ENCODE measurements at regions not wholly inside any gene's neighbourhood (a gene's known extent, or its start where the extent isn't known, plus 50 kb on each side); places are given as distances from the start of the nearest gene placed in this dataset.

DNA sequence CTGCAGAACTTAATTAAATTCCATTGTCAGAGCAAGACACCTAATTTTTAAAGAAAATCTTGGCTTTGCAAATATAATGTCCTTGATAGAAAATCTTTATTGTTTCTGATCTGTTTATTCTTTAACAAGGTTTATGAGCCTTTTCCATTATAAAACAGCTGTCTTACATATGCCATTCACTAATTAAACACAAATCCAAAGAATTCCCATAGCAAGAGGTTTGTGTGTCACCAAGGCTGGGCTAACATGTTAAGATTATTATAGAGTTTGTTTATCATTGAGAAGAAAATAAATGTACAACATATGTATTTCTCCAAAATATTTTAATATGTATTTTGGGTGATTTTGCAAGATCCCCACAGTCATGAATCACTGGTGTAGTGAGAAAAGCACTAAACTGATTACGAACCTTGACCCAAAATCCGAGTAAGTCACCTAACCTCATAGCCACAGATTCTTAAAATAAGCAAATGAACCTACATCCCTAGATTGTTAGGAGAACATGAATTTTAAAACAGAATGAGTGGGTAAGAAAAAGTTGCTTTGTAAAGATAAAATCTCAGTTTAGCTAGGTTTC, 694.8 kb upstream of the INTU start:
- no peaks in the 10 kb centered on the region for H3K27me3 ChIP-seq (ENCODE audit: control insufficient read depth, insufficient read depth, low read length)
- no peak for DNase-seq

DNA sequence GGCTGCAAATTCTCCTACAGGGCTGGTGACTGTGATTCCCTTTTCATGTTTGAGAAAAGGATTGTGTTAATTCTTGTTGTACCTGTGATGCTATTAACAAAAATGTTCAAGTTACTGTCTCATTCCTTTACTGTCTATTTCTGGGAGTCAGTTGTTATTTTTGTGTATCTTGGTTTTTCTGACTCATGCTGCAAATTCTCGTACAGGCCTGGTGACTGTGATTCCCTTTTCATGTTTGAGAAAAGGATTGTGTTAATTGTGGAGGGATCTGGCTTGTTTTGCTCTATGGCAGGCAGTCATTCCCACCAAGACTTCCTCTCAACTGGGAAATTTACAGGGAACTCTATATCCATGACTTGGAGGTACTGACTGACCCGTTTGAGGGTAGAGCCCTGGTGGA, 693.4 kb upstream of the INTU start:
- Histone ChIP-seq H3K36me3 (replicated peaks; ENCODE audit: control insufficient read depth, insufficient read depth, low read length) (no peaks in the 10 kb centered on the region), H3K27me3 (ENCODE audit: control insufficient read depth, insufficient read depth, low read length) (no peaks in the 10 kb centered on the region), H3K4me3 (ENCODE audit: insufficient read depth, low read depth, low read length) (no peak overlapping the region)
- DNase-seq: no peak

More for the DNA sequence above, 694.8 kb upstream of the INTU start:
- Histone ChIP-seq H3K36me3 (replicated peaks; ENCODE audit: control insufficient read depth, insufficient read depth, low read length) (no peaks in the 10 kb centered on the region), H3K4me3 (ENCODE audit: insufficient read depth, low read depth, low read length) (no peak overlapping the region)

GRCh38 chr4:126947536-126947935, 685.2 kb upstream of the INTU start:
- Histone ChIP-seq H3K36me3 (replicated peaks; ENCODE audit: control insufficient read depth, insufficient read depth, low read length) (no peaks in the 10 kb centered on the region), H3K27me3 (ENCODE audit: control insufficient read depth, insufficient read depth, low read length) (no peaks in the 10 kb centered on the region), H3K4me3 (ENCODE audit: insufficient read depth, low read depth, low read length) (no peak overlapping the region)
- no peak for DNase-seq

GRCh38 chr4:126954537-126955291, 678.0 kb upstream of the INTU start:
- H3K27me3 ChIP-seq (ENCODE audit: control insufficient read depth, insufficient read depth, low read length): no peaks in the 10 kb centered on the region
- H3K36me3 ChIP-seq (replicated peaks; ENCODE audit: control insufficient read depth, insufficient read depth, low read length): no peaks in the 10 kb centered on the region
- DNase-seq: no peak
- no peak overlapping the region for H3K4me3 ChIP-seq (ENCODE audit: insufficient read depth, low read depth, low read length)

DNA sequence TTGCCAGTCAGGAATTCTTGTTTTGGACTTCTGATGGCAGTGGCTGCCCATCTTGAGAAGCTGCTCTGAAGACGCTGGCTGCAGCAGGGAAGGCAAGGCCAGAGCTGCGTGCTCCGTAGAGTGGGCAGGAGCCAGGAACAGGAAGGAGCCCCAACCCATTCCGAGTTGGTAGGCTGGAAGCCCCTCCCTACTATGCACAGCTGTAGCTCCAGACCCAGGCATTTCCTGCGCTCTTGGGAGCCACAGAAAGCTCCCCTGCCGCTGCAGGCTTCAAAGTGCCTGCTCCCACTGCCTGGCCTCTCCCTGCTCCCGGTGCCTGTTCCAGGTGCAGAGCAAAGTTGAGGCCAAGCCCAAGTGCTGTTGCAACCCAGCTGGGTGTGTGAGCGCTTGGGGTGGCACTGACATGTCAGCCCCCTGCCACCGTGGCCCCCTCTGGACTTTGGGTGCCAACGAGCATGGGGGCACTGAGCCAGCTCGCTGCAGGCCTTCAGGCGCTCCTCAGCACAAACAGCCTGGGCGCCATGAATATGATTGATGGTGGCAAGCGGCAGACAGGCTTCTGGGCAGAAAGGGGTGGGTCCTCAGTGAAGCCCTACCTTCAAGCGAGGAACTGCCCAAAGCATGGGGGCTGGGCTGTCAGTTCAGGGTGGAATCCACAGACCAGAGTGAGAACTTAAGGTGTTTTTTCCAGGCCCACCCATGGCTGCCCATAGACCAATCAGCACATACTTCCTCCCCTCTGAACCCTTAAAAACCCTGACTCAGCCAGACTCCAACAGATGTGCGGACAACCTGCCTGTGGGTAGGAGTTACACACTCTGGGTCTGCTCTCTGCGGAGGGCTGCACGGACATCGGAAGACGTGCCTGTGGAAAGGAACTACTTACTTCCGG, 677.2 kb upstream of the INTU start:
- no peak overlapping the region for H3K4me3 ChIP-seq (ENCODE audit: insufficient read depth, low read depth, low read length)
- H3K27me3 ChIP-seq (ENCODE audit: control insufficient read depth, insufficient read depth, low read length): no peaks in the 10 kb centered on the region
- H3K36me3 ChIP-seq (replicated peaks; ENCODE audit: control insufficient read depth, insufficient read depth, low read length): no peaks in the 10 kb centered on the region
- peak; percentile 17 for DNase-seq

GRCh38 chr4:126956184-126956897, 676.4 kb upstream of the INTU start:
- DNase-seq: no peak
- Histone ChIP-seq H3K36me3 (replicated peaks; ENCODE audit: control insufficient read depth, insufficient read depth, low read length) (no peaks in the 10 kb centered on the region), H3K4me3 (ENCODE audit: insufficient read depth, low read depth, low read length) (no peak overlapping the region), H3K27me3 (ENCODE audit: control insufficient read depth, insufficient read depth, low read length) (no peaks in the 10 kb centered on the region)

- Histone ChIP-seq H3K4me3 (ENCODE audit: insufficient read depth, low read depth, low read length) (no peak overlapping the region), H3K36me3 (replicated peaks; ENCODE audit: control insufficient read depth, insufficient read depth, low read length) (no peaks in the 10 kb centered on the region), H3K27me3 (ENCODE audit: control insufficient read depth, insufficient read depth, low read length) (no peaks in the 10 kb centered on the region)
- DNase-seq: no peak
Observed at GRCh38 chr4:126957556-126957955, 675.2 kb upstream of the INTU start.

GRCh38 chr4:126957987-126958386, 674.8 kb upstream of the INTU start:
- Histone ChIP-seq H3K36me3 (replicated peaks; ENCODE audit: control insufficient read depth, insufficient read depth, low read length) (no peaks in the 10 kb centered on the region), H3K27me3 (ENCODE audit: control insufficient read depth, insufficient read depth, low read length) (no peaks in the 10 kb centered on the region), H3K4me3 (ENCODE audit: insufficient read depth, low read depth, low read length) (no peak overlapping the region)
- no peak for DNase-seq

DNA sequence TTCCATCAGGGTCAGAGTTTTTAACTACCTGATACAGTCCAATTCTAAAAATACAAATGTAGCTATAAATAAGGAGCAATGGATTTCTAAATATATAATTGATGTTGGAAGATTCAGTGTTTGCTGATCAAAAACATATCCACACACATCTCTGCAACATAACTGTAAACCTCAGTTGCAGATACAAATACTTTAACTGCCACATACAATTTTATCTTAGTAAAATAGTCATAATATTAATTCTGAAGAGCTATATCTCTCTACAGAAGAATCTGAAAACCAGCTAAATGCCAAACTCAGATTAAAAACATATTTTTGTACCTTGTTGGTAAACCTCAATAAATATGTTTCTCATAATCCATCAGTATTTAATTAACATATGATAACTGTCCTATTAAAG, 674.3 kb upstream of the INTU start:
- Histone ChIP-seq H3K27me3 (ENCODE audit: control insufficient read depth, insufficient read depth, low read length) (no peaks in the 10 kb centered on the region), H3K36me3 (replicated peaks; ENCODE audit: control insufficient read depth, insufficient read depth, low read length) (no peaks in the 10 kb centered on the region), H3K4me3 (ENCODE audit: insufficient read depth, low read depth, low read length) (no peak overlapping the region)
- no peak for DNase-seq

DNA sequence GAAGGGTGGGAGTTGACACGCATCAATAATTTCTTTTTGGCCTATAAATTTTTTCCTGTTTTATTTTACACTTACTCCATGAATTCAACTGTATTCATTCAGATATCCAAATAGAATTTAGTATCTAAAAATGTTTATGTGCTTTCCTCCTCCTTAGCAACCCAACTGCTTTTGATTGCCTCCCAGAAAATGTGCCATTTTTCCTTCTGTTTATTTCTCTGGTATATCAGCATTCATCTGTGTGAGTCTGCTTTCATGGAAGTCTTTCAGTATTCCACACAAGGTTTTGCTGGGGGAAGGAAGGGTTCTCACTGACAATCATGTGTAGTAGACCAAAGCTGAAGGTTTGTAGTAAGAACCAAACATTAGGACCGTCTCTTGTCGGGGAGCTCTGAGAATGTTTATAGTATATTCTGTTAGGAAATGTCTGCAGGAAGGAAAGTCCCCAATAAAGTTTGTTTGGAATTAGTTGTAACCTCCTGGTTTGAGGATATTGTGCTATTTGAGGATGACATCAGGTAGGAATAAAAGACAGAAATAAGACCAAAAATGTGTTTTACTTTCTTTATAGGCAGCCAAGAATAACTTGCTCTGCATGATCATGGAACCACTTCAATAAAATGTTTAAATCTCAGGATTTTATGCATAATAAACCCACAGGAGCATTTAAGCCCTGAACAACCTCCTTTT, 673.6 kb upstream of the INTU start:
- Histone ChIP-seq H3K27me3 (ENCODE audit: control insufficient read depth, insufficient read depth, low read length) (no peaks in the 10 kb centered on the region), H3K4me3 (ENCODE audit: insufficient read depth, low read depth, low read length) (no peak overlapping the region), H3K36me3 (replicated peaks; ENCODE audit: control insufficient read depth, insufficient read depth, low read length) (no peaks in the 10 kb centered on the region)
- no peak for DNase-seq

- no peak for DNase-seq
- no peaks in the 10 kb centered on the region for H3K36me3 ChIP-seq (replicated peaks; ENCODE audit: control insufficient read depth, insufficient read depth, low read length)
- H3K27me3 ChIP-seq (ENCODE audit: control insufficient read depth, insufficient read depth, low read length): no peaks in the 10 kb centered on the region
- H3K4me3 ChIP-seq (ENCODE audit: insufficient read depth, low read depth, low read length): no peak overlapping the region
Observed at GRCh38 chr4:126960760-126961159, 672.0 kb upstream of the INTU start.

DNA sequence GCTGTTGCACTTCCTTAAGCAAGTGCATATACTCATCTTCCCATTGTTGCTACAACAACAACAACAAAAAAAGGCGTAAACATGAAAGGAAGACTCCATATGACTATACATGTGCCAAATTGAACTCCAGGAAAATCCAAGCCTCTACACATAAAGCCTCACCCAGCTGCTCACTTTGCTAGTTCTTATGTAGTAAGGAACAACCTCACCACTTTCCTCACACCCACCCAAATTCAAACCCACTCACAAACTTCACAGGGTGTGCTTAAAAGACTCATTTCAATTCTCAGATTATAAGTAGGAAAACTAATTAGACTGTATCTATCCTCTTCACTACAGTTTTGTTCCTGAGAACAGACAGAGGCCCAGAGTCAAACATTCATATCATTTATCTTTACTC, 671.1 kb upstream of the INTU start:
- Histone ChIP-seq H3K36me3 (replicated peaks; ENCODE audit: control insufficient read depth, insufficient read depth, low read length) (no peaks in the 10 kb centered on the region), H3K27me3 (ENCODE audit: control insufficient read depth, insufficient read depth, low read length) (no peaks in the 10 kb centered on the region), H3K4me3 (ENCODE audit: insufficient read depth, low read depth, low read length) (no peak overlapping the region)
- no peak for DNase-seq

GRCh38 chr4:126965877-126966276, 666.9 kb upstream of the INTU start:
- DNase-seq: no peak
- Histone ChIP-seq H3K27me3 (ENCODE audit: control insufficient read depth, insufficient read depth, low read length) (no peaks in the 10 kb centered on the region), H3K36me3 (replicated peaks; ENCODE audit: control insufficient read depth, insufficient read depth, low read length) (no peaks in the 10 kb centered on the region), H3K4me3 (ENCODE audit: insufficient read depth, low read depth, low read length) (no peak overlapping the region)

Measured in H7 (cell line).